SKM-1 (cell line): ENCODE measurements at regions not wholly inside any gene's neighbourhood (a gene's known extent, or its start where the extent isn't known, plus 50 kb on each side); places are given as distances from the start of the nearest gene placed in this dataset.
"Not testable (repeated sequence)": the region's sequence is repeated elsewhere in the genome, so short reads cannot be mapped to it uniquely, and the experiment has no call there.

Experiments
- DNase-seq: peaks from one replicate; lab custom pipeline; 2025; ENCODE audit not compliant: unreplicated experiment; lab: John Stamatoyannopoulos, UW

DNA sequence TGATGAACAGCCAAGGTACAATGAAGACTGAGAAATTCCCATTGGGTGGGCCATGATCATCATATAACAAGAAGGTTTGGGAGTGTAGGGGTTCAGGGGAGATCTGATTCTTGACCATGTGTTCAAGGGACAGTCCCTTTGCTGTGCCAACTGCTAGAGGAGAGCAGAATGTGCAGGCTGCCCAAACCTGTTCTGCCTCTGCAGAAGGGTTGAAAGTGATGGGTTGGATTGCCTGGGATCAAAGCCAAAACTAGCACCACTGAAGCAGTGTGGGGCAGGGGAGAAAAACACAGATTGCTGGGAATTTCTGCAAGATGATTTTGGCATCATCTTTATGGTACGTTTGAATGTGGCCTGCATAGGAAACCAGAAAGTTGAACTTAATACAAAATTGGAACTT is 303.9 kb downstream of the OTUD1 start:
- no peak for DNase-seq

DNA sequence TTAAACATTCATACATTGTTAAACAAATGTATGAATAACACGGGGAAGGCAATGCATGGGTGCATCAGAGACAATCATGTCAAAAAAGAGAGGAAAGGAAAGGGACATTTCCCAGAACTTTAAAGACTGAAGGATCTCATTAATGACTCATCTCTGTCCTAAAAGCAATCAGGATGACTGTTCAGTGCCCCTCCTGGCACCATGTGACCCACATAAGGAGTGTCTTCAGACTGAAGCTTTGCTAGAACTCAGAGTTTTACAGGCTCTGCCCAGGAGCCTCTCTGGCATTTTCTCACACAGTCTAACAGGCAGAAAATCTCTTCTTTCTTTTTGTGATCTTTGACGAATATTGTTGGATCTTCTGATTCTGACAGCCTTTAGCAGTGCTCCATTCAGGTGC is 315.3 kb downstream of the OTUD1 start:
- DNase-seq: no peak

DNA sequence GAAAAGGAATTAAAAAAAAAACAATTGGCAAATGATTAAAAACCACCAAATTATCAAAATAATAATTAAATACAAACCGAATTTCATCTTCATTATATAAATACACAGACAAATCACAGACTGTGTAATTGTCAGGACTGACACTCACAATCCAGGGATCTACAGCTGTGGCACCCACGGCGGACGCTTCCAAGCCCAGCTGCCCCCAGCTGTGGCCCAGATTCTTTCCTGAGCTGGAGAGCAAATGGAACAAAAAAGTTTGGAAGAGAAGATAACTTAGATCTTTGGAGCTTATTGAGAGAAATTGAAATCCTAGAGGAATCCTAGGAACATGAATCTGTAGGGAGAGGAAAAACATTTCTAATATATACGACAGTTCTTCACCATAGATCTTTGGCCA is 316.1 kb downstream of the OTUD1 start:
- DNase-seq: no peak

DNA sequence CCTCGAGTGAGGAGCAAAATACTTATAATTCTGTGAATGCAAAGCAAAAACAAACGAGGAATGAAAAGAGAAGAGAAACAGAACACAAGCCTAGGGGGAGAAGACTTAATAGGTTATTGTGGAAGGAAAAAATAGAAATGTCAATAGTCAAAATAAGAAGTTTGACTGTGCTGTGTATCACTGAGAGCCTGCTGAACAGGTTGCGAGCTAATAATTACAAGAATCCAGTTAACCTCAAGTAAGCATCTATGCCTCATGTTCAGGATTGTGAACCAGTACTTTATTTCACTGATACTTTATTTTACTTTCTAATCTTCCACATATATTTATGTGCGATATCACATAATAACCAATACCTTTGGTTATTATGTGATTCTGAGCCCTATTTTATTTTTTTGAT is 316.7 kb downstream of the OTUD1 start:
- DNase-seq: no peak

DNA sequence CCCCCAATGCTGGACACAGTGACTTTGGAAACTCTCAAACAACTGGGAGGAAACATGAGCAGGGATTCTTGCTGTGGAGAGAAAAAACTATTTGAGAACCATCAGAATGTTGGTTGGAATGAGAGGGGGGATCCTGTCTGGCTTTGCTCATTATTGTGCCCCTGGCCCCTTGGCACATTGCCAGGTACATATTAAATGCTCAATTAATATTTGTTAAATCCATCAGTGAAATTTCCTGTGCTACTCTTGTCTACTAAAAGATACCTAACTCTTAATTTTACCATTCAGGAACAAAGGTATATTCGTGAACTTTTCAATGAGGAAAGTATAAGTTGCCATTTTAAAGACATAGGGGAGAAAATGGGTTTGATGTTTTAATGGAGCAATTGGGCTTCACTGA is 329.4 kb downstream of the OTUD1 start:
- no peak for DNase-seq

DNA sequence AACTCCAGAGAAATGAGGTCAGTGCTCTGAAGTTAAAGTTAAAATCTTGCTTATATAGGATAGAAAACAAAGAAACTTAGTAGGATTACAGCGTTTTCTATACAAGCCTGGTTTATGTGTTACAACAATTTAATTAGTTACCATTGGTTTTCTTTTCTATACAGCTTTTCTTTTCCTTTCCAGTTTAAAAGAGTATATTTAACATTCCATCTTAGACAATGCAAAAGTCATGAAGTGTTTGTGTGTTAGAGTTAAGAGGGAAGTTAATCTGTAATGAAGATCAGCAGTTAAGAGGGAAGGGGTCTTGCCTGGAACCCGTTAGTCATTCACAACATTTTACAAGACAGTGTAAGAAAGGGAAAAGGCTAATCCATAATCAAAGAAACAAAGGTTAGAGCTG is 338.3 kb downstream of the OTUD1 start:
- no peak for DNase-seq

DNA sequence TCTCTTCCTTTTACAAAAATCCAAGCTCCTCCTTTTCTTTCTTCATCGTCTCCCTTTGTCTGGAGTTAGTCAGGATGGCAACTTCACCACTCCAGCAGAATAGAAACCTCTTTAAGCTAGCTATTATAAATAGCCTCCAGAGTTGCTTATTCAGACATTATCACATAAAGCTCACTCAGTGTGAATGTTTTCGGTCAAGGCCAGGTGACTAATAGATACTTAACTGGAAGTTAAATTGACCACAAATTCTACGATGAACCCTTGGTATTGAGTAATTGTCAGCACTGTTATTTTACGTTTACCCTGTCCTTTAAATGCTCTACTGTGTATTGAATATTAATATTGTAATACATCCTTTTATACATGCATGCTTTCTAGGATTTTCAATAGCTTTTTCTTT is 340.4 kb downstream of the OTUD1 start:
- no peak for DNase-seq

DNA sequence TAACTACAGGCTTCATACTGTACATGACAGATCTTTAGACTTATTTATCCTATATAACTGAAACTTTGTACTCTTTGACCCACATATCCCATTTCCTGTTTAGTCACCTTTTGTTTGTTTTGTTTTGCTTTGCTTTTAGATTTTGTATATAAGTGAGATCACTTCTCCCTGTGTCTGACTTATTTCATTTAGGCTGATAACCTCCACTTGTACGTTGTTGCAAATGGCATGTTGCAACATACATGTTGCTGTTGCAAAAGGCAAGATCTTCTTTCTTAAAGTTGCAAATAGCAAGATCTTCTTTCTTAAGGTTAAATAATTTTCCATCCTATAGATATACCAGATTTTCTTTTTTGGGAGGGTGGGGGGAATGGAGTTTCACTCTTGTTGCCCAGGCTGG is 341.5 kb downstream of the OTUD1 start:
- no peak for DNase-seq

DNA sequence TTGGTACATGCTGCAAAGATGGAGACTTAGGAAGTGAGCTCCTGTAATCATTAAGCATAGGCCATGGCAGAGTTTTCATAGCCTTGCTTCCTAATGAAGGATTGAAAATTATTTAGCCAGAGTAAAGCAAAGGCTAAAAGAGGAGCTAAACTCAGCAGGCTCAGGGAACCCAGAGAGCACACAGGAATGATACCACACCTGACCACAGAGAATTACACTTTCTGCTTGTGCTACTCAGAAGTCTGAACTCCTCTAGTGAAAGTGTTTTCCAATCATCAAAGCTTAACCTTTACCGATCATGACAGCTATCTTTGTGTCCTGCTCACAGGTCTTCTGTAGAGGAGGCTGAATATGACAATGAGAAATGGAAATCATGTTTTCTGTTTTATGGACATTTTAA is 347.7 kb downstream of the OTUD1 start:
- no peak for DNase-seq

DNA sequence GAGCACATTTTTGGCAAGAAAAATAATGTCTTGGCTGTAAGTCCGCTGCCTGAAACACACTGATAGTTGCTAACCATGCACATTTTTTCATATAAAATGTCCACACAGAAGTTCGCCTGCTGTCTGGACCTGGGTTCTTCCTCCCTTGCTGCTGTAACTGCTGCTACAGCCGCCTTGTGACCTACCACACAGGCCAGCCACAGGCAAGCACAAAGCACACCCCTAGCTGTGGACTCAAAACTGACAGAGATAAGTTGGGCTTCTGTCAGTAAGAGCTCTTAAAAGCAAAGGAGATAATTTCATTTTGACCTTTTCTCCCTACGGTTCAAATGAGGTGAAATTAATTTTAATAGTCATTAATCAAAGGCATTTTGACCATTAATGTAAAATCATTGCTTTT is 354.7 kb downstream of the OTUD1 start:
- no peak for DNase-seq

DNA sequence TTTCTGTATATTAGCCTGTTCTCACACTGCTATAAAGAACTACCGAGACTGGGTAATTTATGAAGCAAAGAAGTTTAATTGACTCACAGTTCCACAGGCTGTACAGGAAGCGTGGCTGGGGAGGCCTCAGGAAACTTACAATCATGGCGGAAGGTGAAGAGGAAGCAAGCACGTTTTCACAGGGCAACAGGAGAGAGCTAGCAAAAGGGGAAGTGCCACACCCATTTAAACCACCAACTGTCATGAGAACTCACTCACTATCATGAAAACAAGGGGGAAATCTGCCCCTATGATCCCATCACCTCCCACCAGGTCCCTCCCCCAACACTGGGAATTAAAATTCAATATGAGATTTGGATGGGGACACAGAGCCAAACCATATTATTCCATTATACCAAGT is 358.6 kb downstream of the OTUD1 start:
- not testable (repeated sequence) for DNase-seq

DNA sequence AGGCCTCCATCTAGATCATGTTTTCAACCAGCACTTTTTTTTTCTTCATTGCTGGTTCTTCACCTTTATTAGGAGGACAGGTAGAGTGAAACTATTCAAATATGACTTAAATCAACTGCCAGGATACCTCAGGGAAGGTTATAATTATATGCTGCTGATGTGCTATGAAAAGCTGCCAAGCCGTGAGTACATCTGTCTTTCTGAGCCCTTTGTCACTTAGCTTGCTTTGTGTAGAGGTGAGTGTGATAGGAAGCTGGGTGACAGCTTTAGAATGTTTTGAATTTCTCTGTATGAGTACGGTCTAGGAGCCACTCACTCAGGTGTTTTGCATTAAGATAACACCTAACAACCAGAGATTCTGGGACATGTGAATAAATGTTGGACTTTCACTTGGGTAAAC is 365.2 kb downstream of the OTUD1 start:
- DNase-seq: no peak

DNA sequence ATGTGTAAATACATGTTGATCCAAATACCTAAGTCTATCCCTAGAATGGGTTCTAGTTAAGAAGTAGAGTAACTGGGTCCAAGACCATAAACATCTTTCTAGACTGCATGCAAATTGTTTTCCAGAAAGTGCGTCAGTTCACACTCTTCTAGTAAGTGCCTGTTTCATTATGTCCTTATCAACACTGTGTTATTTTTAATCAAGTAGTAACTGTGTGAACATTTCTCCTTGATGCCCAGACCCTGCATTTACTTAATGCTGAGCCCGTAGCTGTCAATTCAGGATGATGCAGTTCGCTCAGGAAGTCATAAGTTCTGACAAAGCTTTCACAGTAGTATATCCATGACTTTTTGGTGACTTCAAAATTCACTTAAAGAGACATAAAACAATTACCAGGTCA is 374.8 kb downstream of the OTUD1 start:
- DNase-seq: no peak

DNA sequence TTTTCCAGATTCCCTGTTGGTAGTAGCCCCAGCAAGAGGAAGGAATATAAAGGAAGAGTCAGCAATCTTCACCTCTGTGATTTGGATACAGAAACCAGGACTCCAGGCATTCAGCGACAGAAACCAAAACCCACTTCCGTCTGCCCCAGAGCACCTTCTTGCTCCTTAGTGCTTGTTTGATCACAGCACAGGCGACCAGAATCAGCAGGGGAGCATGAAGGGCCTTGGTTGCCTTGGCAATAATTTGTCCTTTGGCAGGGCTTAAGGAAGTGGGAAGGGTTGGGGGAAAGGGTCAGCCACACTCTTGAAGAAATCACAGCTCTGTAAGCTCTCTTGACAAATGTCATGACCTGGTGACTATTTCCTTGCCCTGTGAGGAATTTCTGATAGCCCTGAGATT is 379.6 kb downstream of the OTUD1 start:
- DNase-seq: no peak

DNA sequence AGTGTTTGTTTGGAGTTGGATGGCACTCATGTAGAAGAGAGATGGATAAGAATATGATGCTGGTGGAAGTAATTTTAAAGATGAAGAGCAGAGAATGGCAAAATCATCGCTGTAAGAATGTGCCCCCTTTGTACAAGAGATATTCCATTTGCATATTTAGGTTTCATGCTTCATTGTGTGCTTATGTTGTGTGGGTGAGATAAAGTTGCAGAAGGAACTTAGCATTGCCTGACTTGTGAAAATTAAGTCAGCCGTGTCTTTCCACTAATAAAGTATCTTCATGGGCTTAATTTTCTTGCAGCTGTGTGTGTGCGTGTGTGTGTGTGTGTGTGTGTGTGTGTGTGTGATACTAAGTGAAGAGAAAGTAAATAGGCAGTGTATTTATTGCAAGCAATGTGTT is 381.9 kb downstream of the OTUD1 start:
- DNase-seq: no peak

DNA sequence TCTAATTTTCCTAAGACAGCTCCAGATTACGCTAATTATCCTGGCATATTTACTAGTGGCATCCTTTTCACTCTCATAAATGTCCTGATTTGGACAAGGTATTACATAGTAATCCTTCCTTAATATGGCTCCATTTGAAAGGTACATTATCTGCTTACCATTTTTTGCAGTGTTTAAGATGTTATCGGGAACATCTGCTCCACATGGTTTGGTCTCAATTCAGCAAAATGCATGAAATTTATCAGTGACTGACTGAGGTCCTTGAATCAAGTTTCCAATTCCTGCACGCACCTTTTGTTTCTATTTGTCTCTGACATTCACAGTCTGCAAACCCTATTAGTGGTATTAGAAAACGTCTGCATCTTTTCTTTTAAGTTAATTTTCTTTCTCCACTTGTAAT is 384.1 kb upstream of the KIAA1217 start:
- DNase-seq: no peak

DNA sequence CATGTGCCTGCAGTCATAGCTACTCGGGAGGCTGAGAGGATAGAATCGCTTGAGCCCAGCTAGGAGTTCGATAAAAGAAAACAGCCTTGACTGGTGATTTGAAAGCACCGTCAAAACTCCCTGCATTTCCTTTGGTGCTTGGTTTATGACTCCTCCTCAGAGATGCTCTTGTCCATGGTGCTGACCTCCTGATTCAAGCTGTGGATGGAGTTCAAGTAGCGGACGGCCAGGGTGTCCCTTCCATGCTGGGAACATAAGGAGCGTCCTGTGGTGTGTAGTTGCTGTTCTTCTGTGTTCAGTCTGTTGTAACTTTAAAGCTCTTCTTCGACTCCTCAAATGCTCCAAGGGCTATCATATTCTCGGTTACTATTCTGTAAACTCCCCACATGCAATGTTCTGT is 382.5 kb upstream of the KIAA1217 start:
- no peak for DNase-seq

DNA sequence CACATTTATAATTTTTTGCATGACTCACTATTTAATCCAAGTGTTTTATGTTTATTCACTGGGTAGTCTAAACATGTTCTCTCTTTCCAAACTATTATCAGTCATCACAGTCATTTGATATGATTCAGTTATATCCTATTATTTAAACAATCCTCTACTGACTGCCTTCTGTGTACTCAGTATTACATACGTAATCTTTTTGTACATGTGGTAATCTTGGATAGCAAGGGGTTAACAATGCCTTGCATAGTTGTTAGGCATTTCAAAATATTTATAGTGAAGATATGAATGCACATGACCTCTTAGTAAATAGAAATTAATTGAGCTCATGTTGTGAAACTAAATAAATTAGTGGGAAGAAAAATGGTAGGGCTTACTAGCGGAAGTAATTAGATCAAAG is 379.4 kb upstream of the KIAA1217 start:
- DNase-seq: no peak

DNA sequence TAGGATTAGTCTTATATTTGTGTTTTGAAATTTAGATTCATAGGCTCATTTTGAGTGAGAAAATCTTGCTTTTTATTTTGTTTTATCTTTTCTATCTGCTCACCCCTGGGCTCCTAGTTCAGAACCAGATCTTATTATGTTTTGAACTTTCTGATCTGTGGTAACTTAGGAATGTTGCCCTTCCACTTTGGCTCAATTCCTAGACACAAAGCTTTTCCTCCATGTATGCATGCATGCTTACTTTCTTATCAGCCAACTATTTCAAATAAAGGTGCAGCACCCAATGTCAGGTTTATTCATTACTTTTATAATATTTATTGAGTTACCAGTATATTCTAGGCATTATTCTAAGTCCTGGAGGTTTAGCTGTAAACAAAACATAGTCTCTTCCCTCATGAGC is 374.8 kb upstream of the KIAA1217 start:
- no peak for DNase-seq

DNA sequence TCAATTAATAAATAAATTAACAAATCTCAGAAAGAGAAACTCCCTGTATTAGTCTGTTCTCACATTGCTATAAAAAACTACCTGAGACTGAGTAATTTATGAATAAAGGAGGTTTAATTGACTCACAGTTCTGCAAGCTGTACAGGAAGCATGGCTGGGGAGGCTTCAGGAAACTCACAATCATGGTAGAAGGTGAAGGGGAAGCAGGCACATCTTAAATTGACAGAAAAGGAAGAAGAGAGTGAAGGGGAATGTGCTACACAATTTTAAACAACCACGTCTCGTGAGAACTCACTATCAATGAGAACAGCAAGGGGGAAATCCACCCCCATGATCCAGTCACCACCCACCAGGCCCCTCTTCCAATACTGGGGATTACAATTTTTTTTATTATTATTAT is 358.3 kb upstream of the KIAA1217 start:
- no peak for DNase-seq

DNA sequence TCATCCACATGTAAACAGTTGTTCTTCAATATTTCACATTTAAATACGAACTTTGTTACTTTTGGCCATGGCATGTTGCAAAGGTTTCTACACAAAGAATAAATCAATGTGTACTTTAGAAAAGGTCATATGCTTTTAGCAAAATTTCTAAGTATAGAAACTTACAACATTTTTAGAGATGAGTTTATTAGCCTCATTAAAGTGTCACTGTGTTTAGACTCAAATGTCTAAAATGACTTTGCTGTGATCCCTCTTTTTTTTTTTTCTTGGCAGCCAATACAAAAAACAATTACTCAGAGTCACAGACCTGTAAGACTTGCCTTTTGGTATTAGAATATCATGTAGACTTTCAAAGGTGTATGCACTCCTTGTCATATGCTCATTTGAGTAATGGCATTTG is 349.3 kb upstream of the KIAA1217 start:
- DNase-seq: no peak

DNA sequence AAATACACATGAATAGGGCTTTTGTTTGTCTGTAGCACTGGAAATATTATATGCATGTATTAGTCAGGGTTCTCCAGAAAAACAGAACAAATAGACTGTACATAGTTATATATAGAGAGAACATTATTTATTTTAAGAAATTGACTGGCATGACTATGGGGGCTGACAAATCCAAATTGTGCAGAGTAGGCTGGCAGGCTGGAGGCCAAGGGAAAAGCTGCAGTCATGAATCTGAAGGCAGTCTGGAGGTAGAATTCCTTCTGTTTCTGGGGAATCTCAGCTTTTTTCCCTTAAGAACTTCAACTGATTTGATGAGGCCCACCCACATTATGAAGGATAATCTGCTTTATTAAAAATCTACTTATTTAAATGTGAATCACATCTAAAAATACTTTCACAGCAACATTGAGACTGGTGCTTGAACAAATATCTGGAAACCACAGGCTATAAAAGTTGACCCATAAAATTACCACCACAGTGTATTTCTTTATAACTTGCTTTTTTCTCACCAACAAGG is 344.2 kb upstream of the KIAA1217 start:
- DNase-seq: no peak

DNA sequence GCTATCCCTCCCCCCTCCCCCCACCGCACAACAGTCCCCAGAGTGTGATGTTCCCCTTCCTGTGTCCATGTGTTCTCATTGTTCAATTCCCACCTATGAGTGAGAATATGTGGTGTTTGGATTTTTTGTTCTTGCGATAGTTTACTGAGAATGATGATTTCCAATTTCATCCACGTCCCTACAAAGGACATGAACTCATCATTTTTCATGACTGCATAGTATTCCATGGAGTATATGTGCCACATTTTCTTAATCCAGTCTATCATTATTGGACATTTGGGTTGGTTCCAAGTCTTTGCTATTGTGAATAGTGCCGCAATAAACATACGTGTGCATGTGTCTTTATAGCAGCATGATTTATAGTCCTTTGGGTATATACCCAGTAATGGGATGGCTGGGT is 342.0 kb upstream of the KIAA1217 start:
- DNase-seq: not testable (repeated sequence)

DNA sequence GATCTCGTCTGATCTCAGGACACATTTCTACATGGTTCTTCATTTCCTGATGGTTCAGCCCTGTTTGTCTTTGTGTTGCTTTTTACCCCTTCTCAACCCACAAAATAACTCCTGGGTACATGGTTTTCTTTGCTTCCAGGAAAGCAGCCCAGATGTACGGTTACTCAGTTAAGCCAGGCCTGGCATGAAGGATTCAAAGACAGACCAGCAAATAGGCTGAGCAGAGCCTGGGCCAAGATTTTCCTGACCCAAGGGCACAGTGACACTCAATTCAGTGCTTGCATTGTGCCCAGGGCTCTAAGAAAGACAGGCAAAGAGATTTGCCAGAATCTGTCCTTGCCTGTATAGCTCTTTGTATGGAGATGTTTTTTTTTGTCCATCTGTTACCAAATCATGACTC is 340.8 kb upstream of the KIAA1217 start:
- DNase-seq: no peak
